ENCODE measurements at regions not wholly inside any gene's neighbourhood (a gene's known extent, or its start where the extent isn't known, plus 50 kb on each side); places are given as distances from the start of the nearest gene placed in this dataset.

GRCh38 chr4:17187003-17187402, 288.6 kb upstream of the LDB2 start:
- DNase-seq = peak in 4 of 56 donors; percentile 0 to 13 (median 4)

GRCh38 chr4:17182888-17183287, 284.4 kb upstream of the LDB2 start:
- DNase-seq = no peak

GRCh38 chr4:17174751-17175150, 276.3 kb upstream of the LDB2 start:
- DNase-seq = no peak

- no peak for DNase-seq
These were observed 274.9 kb upstream of the LDB2 start for GRCh38 chr4:17173300-17173699.

- no peak for DNase-seq
These were observed 271.7 kb upstream of the LDB2 start for GRCh38 chr4:17170131-17170530.

- no peak for DNase-seq
These were observed 271.3 kb upstream of the LDB2 start for GRCh38 chr4:17169699-17170098.

GRCh38 chr4:17168571-17168970, 270.1 kb upstream of the LDB2 start:
- no peak for DNase-seq

- peak in 11 of 56 donors; percentile 0 to 49 (median 11) for DNase-seq
These were observed 268.5 kb upstream of the LDB2 start for GRCh38 chr4:17166954-17167353.

GRCh38 chr4:17165286-17165685, 266.8 kb upstream of the LDB2 start:
- no peak for DNase-seq

- DNase-seq = no peak
These were observed 266.2 kb upstream of the LDB2 start for GRCh38 chr4:17164666-17165065.

GRCh38 chr4:17163156-17163771, 264.8 kb upstream of the LDB2 start:
- DNase-seq = no peak

- DNase-seq = no peak
These were observed 258.9 kb upstream of the LDB2 start for GRCh38 chr4:17157304-17157703.

GRCh38 chr4:17155486-17155885, 257.0 kb upstream of the LDB2 start:
- DNase-seq = no peak

- no peak for DNase-seq
These were observed 255.1 kb upstream of the LDB2 start for GRCh38 chr4:17153572-17153971.

- DNase-seq = no peak
These were observed 254.6 kb upstream of the LDB2 start for GRCh38 chr4:17152941-17153540.

GRCh38 chr4:17142232-17142711, 243.8 kb upstream of the LDB2 start:
- DNase-seq = peak in 10 of 56 donors; percentile 0 to 30 (median 3)

GRCh38 chr4:17138847-17139246, 240.4 kb upstream of the LDB2 start:
- no peak for DNase-seq

GRCh38 chr4:17134565-17134964, 236.1 kb upstream of the LDB2 start:
- DNase-seq = no peak

- peak in 2 of 56 donors; percentile 0 to 1 for DNase-seq
These were observed 235.7 kb upstream of the LDB2 start for GRCh38 chr4:17134100-17134499.

- DNase-seq = no peak
These were observed 233.8 kb upstream of the LDB2 start for GRCh38 chr4:17132226-17132625.

- no peak for DNase-seq
These were observed 229.8 kb upstream of the LDB2 start for GRCh38 chr4:17128268-17128667.

- no peak for DNase-seq
These were observed 228.0 kb upstream of the LDB2 start for GRCh38 chr4:17126321-17126966.

GRCh38 chr4:17124767-17125166, 226.3 kb upstream of the LDB2 start:
- no peak for DNase-seq
